SK-N-SH (cell line): ENCODE measurements at regions not wholly inside any gene's neighbourhood (a gene's known extent, or its start where the extent isn't known, plus 50 kb on each side); places are given as distances from the start of the nearest gene placed in this dataset.

ENCODE experiments used
- CTCF ChIP-seq: fragments of 200-600 bp; sonication (generic); IDR thresholded peaks from 2 replicates; pipeline ENCODE4 v1.6.1; 2017; ENCODE audit warnings: antibody characterized with exemption, mild to moderate bottlenecking, moderate library complexity
- EP300 ChIP-seq, 2 experiments: IDR thresholded peaks; 2 replicates each; pipeline versions ENCODE4 v1.4.0 to v1.6.1; 2012; ENCODE audit warnings: borderline replicate concordance in 1 of 2, low read depth in 1 of 2, low read length in 1 of 2
- EZH2phosphoT487 ChIP-seq: fragments of 200-600 bp; sonication (generic); IDR thresholded peaks from 2 replicates; pipeline ENCODE4 v1.6.1; 2017; ENCODE audit warnings: low read depth, mixed run types, mild to moderate bottlenecking, antibody characterized with exemption, moderate library complexity, borderline replicate concordance
- FOXJ3 ChIP-seq: sonication (generic); formaldehyde crosslinking; IDR thresholded peaks from 2 replicates; pipeline ENCODE4 v1.5.1; 2020; ENCODE audit warnings: mild to moderate bottlenecking, missing genetic modification reagents
- GABPA ChIP-seq: IDR thresholded peaks from 2 replicates; pipeline ENCODE4 v1.4.0; 2012; ENCODE audit warnings: low read depth, mild to moderate bottlenecking
- MAX ChIP-seq: IDR thresholded peaks from 2 replicates; pipeline ENCODE4 v1.4.0; 2012; ENCODE audit warnings: low read depth
- MEF2A ChIP-seq: IDR thresholded peaks from 2 replicates; pipeline ENCODE4 v1.4.0; 2012; ENCODE audit warnings: low read depth, borderline replicate concordance
- NFIC ChIP-seq: IDR thresholded peaks from 2 replicates; pipeline ENCODE4 v1.4.0; 2012; ENCODE audit warnings: borderline replicate concordance
- POLR2AphosphoS5 ChIP-seq: IDR thresholded peaks from 2 replicates; pipeline ENCODE4 v1.6.1; 2012; ENCODE audit warnings: low read depth, low read length
- RAD21 ChIP-seq: IDR thresholded peaks from 2 replicates; pipeline ENCODE4 v1.6.1; 2012; ENCODE audit warnings: mild to moderate bottlenecking, low read length

GRCh38 chr12:124461241-124461673 is 106.2 kb downstream of the NCOR2 start:
- TF ChIP-seq CTCF (no peak), EZH2phosphoT487 (no peak), RAD21 (no peak), MAX (no peak), NFIC (no peak), FOXJ3 (CRISPR knock-in tag) (no peak), MEF2A (no peak), EP300 (IDR thresholded peaks at IDR 0.05; ENCODE audit: borderline replicate concordance in 1 of 2, low read depth in 1 of 2, low read length in 1 of 2) (no peak), GABPA (no peak), POLR2AphosphoS5 (no peak)
